Osteoblast (primary cell): ENCODE measurements at regions not wholly inside any gene's neighbourhood (a gene's known extent, or its start where the extent isn't known, plus 50 kb on each side); places are given as distances from the start of the nearest gene placed in this dataset.

ENCODE experiments used
- DNase-seq: peaks from one replicate; pipeline ENCODE4 v3.0.0; 2011; ENCODE audit warnings: low spot score, mixed read lengths; ENCODE audit not compliant: insufficient read length; ENCODE audit errors: missing footprints
- H2AFZ ChIP-seq: 2 replicates; pipeline ENCODE4 v1.6.0; 2011; ENCODE audit warnings: mild to moderate bottlenecking, low read length
- H3K27ac ChIP-seq: 2 replicates; pipeline ENCODE4 v1.5.1; 2011; ENCODE audit warnings: mild to moderate bottlenecking, low read depth, low read length, moderate library complexity
- H3K27me3 ChIP-seq: 2 replicates; pipeline ENCODE4 v1.6.0; 2012; ENCODE audit warnings: mild to moderate bottlenecking, control low read depth, inconsistent platforms, low read length, moderate library complexity; ENCODE audit not compliant: insufficient read depth
- H3K36me3 ChIP-seq: 2 replicates; pipeline ENCODE4 v1.5.1; 2011; ENCODE audit warnings: mild to moderate bottlenecking, low read length, control low read depth, moderate library complexity; ENCODE audit not compliant: insufficient read depth
- H3K4me1 ChIP-seq: 2 replicates; pipeline ENCODE4 v1.5.1; 2011; ENCODE audit warnings: mild to moderate bottlenecking, low read length, control low read depth, moderate library complexity; ENCODE audit not compliant: insufficient read depth
- H3K4me2 ChIP-seq: 2 replicates; pipeline ENCODE4 v1.6.0; 2011; ENCODE audit warnings: mild to moderate bottlenecking, low read length; ENCODE audit not compliant: insufficient read depth
- H3K4me3 ChIP-seq: fragments of 200-600 bp; sonication (generic); 3 replicates; pipeline ENCODE4 v1.5.1; 2012; ENCODE audit warnings: mild to moderate bottlenecking, low read length, inconsistent platforms; ENCODE audit not compliant: insufficient read depth
- H3K79me2 ChIP-seq: 2 replicates; pipeline ENCODE4 v1.6.0; 2012; ENCODE audit warnings: mild to moderate bottlenecking, low read length, control low read depth, inconsistent platforms; ENCODE audit not compliant: insufficient read depth
- H3K9me3 ChIP-seq: 2 replicates; pipeline ENCODE4 v1.5.1; 2011; ENCODE audit warnings: low read depth, low read length, control low read depth
- H4K20me1 ChIP-seq: 2 replicates; pipeline ENCODE4 v1.6.0; 2012; ENCODE audit warnings: mild to moderate bottlenecking, low read length, control low read depth; ENCODE audit not compliant: insufficient read depth
- CTCF ChIP-seq: IDR thresholded peaks from 2 replicates; pipeline ENCODE4 v1.5.1; 2011; ENCODE audit warnings: mild to moderate bottlenecking, low read depth, low read length, moderate library complexity; ENCODE audit errors: extremely low read depth

GRCh38 chr1:67589519-67590233, 95.3 kb upstream of the GADD45A start:
- H4K20me1 ChIP-seq, result no peaks in the 10 kb centered on the region
- H2AFZ ChIP-seq, result no peak overlapping the region
- no peaks in the 10 kb centered on the region for H3K9me3 ChIP-seq
- DNase-seq, result no peak
- no peak for TF ChIP-seq CTCF
- peaks cover 20% of the 10 kb centered on the region for H3K4me1 ChIP-seq
- H3K4me3 ChIP-seq, result no peak overlapping the region
- no peak overlapping the region for H3K4me2 ChIP-seq
- no peaks in the 10 kb centered on the region for H3K79me2 ChIP-seq
- H3K27me3 ChIP-seq, result no peaks in the 10 kb centered on the region
- no peaks in the 10 kb centered on the region for H3K36me3 ChIP-seq
- H3K27ac ChIP-seq, result no peak overlapping the region

GRCh38 chr1:67590329-67590728, 94.7 kb upstream of the GADD45A start:
- peak; percentile 86 for DNase-seq
- H3K79me2 ChIP-seq, result no peaks in the 10 kb centered on the region
- no peak for TF ChIP-seq CTCF
- H3K27me3 ChIP-seq, result no peaks in the 10 kb centered on the region
- peak overlapping the region; percentile 77 for H2AFZ ChIP-seq
- no peaks in the 10 kb centered on the region for H4K20me1 ChIP-seq
- no peak overlapping the region for H3K27ac ChIP-seq
- peaks cover 20% of the 10 kb centered on the region for H3K4me1 ChIP-seq
- no peak overlapping the region for H3K4me3 ChIP-seq
- H3K9me3 ChIP-seq, result no peaks in the 10 kb centered on the region
- no peaks in the 10 kb centered on the region for H3K36me3 ChIP-seq
- no peak overlapping the region for H3K4me2 ChIP-seq

GRCh38 chr1:67594764-67595163, 90.2 kb upstream of the GADD45A start:
- Histone ChIP-seq H2AFZ (no peak overlapping the region), H3K4me3 (no peak overlapping the region), H3K4me1 (peaks cover 4% of the 10 kb centered on the region), H3K9me3 (no peaks in the 10 kb centered on the region), H3K4me2 (no peak overlapping the region), H3K27ac (no peak overlapping the region), H3K36me3 (no peaks in the 10 kb centered on the region), H3K27me3 (no peaks in the 10 kb centered on the region), H4K20me1 (no peaks in the 10 kb centered on the region), H3K79me2 (no peaks in the 10 kb centered on the region)
- no peak for TF ChIP-seq CTCF
- no peak for DNase-seq

DNA sequence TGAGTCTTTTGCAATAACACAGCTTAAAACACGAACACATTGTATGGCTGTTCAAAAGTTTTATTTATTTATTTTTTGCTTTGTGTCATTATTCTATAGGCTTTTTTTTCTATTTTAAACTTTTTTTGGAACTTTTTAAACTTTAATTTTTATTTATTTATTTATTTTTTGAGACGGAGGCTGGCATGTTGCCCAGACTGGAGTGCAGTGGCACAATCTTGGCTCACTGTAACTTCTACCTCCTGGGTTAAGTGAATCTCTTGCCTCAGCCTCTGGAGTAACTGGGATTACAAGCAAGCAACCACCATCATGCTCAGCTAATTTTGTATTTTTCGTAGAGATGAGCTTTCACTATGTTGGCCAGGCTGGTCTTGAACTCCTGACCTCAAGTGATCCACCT, 88.3 kb upstream of the GADD45A start:
- Histone ChIP-seq H3K9me3 (no peaks in the 10 kb centered on the region), H2AFZ (no peak overlapping the region), H3K4me2 (no peak overlapping the region), H4K20me1 (no peaks in the 10 kb centered on the region), H3K27me3 (no peaks in the 10 kb centered on the region), H3K79me2 (no peaks in the 10 kb centered on the region), H3K4me1 (no peaks in the 10 kb centered on the region), H3K36me3 (no peaks in the 10 kb centered on the region), H3K4me3 (no peak overlapping the region), H3K27ac (no peak overlapping the region)
- no peak for DNase-seq
- TF ChIP-seq CTCF, result no peak
